Mesothelial cell of epicardium (in vitro differentiated cells): ENCODE measurements at regions not wholly inside any gene's neighbourhood (a gene's known extent, or its start where the extent isn't known, plus 50 kb on each side); places are given as distances from the start of the nearest gene placed in this dataset.

ENCODE experiments used
- DNase-seq, 2 experiments: peaks; one replicate each; pipeline ENCODE4 v3.0.0; 2021; ENCODE audit warnings: low spot score in 2 of 2; ENCODE audit not compliant: unreplicated experiment in 2 of 2
- H3K27ac Mint-ChIP-seq: 2 replicates; pipeline ENCODE4 v1.8.0; 2021; ENCODE audit warnings: mixed read lengths
- H3K27me3 Mint-ChIP-seq: 2 replicates; pipeline ENCODE4 v1.8.0; 2021; ENCODE audit warnings: low read depth, mixed read lengths
- H3K36me3 Mint-ChIP-seq: 2 replicates; pipeline ENCODE4 v1.8.0; 2021; ENCODE audit warnings: mixed read lengths
- H3K4me1 Mint-ChIP-seq: 2 replicates; pipeline ENCODE4 v1.8.0; 2021; ENCODE audit warnings: mixed read lengths
- H3K4me3 Mint-ChIP-seq: 2 replicates; pipeline ENCODE4 v1.8.0; 2021; ENCODE audit warnings: mild to moderate bottlenecking, moderate library complexity, mixed read lengths
- H3K9me3 Mint-ChIP-seq: 2 replicates; pipeline ENCODE4 v1.8.0; 2021; ENCODE audit warnings: mixed read lengths
- CTCF ChIP-seq: fragments of 200-600 bp; sonication (generic); IDR thresholded peaks from one replicate; pipeline ENCODE4 v1.5.0; 2021; ENCODE audit warnings: antibody characterized with exemption; ENCODE audit not compliant: unreplicated experiment

GRCh38 chr6:164315376-164315775, 900.9 kb downstream of the QKI start:
- no peak for DNase-seq

GRCh38 chr6:164308339-164308738, 893.8 kb downstream of the QKI start:
- Mint-ChIP-seq H3K9me3 (peaks cover 31% of the 10 kb centered on the region), H3K4me3 (no peak overlapping the region), H3K27ac (no peak overlapping the region), H3K27me3 (no peaks in the 10 kb centered on the region), H3K36me3 (no peaks in the 10 kb centered on the region), H3K4me1 (no peaks in the 10 kb centered on the region)
- TF ChIP-seq CTCF, result no peak
- no peak for DNase-seq

More at GRCh38 chr6:164315376-164315775, 900.9 kb downstream of the QKI start:
- Mint-ChIP-seq H3K4me1 (no peaks in the 10 kb centered on the region), H3K4me3 (no peak overlapping the region), H3K27me3 (no peaks in the 10 kb centered on the region), H3K36me3 (no peaks in the 10 kb centered on the region), H3K9me3 (peaks cover 25% of the 10 kb centered on the region), H3K27ac (no peak overlapping the region)
- no peak for TF ChIP-seq CTCF

GRCh38 chr6:164303102-164303964, 888.8 kb downstream of the QKI start:
- DNase-seq, result no peak
- Mint-ChIP-seq H3K4me1 (peaks cover 3% of the 10 kb centered on the region), H3K27ac (peak overlapping the region; percentile 51), H3K27me3 (no peaks in the 10 kb centered on the region), H3K4me3 (no peak overlapping the region), H3K9me3 (peaks cover 6% of the 10 kb centered on the region), H3K36me3 (no peaks in the 10 kb centered on the region)
- TF ChIP-seq CTCF, result no peak

- Mint-ChIP-seq H3K9me3 (peaks cover 7% of the 10 kb centered on the region), H3K4me3 (no peak overlapping the region)
- no peak for DNase-seq
These were observed 881.9 kb downstream of the QKI start for GRCh38 chr6:164296411-164296810.

GRCh38 chr6:164294047-164294784, 879.7 kb downstream of the QKI start:
- no peak for DNase-seq
- Mint-ChIP-seq H3K4me3 (no peak overlapping the region), H3K27ac (no peak overlapping the region), H3K4me1 (no peaks in the 10 kb centered on the region), H3K27me3 (no peaks in the 10 kb centered on the region), H3K36me3 (no peaks in the 10 kb centered on the region), H3K9me3 (peaks cover 13% of the 10 kb centered on the region)
- no peak for TF ChIP-seq CTCF

More at GRCh38 chr6:164296411-164296810, 881.9 kb downstream of the QKI start:
- Mint-ChIP-seq H3K27me3 (no peaks in the 10 kb centered on the region), H3K27ac (no peak overlapping the region), H3K4me1 (no peaks in the 10 kb centered on the region), H3K36me3 (no peaks in the 10 kb centered on the region)
- no peak for TF ChIP-seq CTCF
